AG09309 (cell line): ENCODE measurements at regions not wholly inside any gene's neighbourhood (a gene's known extent, or its start where the extent isn't known, plus 50 kb on each side); places are given as distances from the start of the nearest gene placed in this dataset.
A peak's percentile ranks its signal among the peaks of the same experiment; 100 is the strongest.

Experiments
- DNase-seq: peaks from one replicate; pipeline ENCODE4 v3.0.0-alpha.2; 2010; ENCODE audit warnings: low read depth
- H3K4me3 ChIP-seq: 2 replicates; pipeline ENCODE4 v1.5.1; 2011; ENCODE audit warnings: mild to moderate bottlenecking, low read depth, low read length, moderate library complexity; ENCODE audit not compliant: control insufficient read depth
- TF ChIP-seq, protein P1 (sequence below): IDR thresholded peaks from 2 replicates; pipeline ENCODE4 v1.5.1; 2011; ENCODE audit warnings: mild to moderate bottlenecking, low read depth, low read length, inconsistent platforms; ENCODE audit not compliant: insufficient read depth, control insufficient read depth; ENCODE audit errors: missing control alignments

GRCh38 chr10:124213899-124214510, 120.6 kb upstream of the CHST15 start:
- TF ChIP-seq, protein P1, sequence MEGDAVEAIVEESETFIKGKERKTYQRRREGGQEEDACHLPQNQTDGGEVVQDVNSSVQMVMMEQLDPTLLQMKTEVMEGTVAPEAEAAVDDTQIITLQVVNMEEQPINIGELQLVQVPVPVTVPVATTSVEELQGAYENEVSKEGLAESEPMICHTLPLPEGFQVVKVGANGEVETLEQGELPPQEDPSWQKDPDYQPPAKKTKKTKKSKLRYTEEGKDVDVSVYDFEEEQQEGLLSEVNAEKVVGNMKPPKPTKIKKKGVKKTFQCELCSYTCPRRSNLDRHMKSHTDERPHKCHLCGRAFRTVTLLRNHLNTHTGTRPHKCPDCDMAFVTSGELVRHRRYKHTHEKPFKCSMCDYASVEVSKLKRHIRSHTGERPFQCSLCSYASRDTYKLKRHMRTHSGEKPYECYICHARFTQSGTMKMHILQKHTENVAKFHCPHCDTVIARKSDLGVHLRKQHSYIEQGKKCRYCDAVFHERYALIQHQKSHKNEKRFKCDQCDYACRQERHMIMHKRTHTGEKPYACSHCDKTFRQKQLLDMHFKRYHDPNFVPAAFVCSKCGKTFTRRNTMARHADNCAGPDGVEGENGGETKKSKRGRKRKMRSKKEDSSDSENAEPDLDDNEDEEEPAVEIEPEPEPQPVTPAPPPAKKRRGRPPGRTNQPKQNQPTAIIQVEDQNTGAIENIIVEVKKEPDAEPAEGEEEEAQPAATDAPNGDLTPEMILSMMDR, result no peak
- H3K4me3 ChIP-seq, result no peak overlapping the region
- DNase-seq, result no peak

GRCh38 chr10:124213471-124213870, 120.1 kb upstream of the CHST15 start:
- H3K4me3 ChIP-seq, result no peak overlapping the region
- TF ChIP-seq, protein P1, result no peak
- peak; percentile 32 for DNase-seq

DNA sequence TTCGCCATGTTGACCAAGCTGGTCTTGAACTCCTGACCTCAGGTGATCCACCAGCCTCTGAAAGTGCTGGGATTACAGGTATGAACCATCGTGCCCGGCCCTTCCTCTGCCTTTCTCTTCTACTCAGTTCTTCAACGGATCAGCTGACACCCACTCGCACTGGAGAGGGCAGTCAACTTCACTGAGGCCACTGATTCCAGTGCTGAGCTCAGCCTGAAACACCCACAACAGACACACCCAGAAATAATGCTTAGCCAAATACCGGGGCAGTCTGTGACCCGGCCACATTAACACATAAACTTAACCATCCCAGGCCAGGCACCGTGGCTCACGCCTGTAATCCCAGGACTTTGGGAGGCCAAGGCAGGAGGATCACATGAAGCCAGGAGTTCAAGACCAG, 119.3 kb upstream of the CHST15 start:
- no peak for DNase-seq
- TF ChIP-seq, protein P1, result no peak
- no peak overlapping the region for H3K4me3 ChIP-seq

GRCh38 chr10:124211921-124212320, 118.5 kb upstream of the CHST15 start:
- peak; percentile 34 for DNase-seq
- H3K4me3 ChIP-seq, result no peak overlapping the region
- TF ChIP-seq, protein P1, result no peak

GRCh38 chr10:124210263-124210662, 116.9 kb upstream of the CHST15 start:
- TF ChIP-seq, protein P1, result no peak
- no peak overlapping the region for H3K4me3 ChIP-seq
- DNase-seq, result no peak

DNA sequence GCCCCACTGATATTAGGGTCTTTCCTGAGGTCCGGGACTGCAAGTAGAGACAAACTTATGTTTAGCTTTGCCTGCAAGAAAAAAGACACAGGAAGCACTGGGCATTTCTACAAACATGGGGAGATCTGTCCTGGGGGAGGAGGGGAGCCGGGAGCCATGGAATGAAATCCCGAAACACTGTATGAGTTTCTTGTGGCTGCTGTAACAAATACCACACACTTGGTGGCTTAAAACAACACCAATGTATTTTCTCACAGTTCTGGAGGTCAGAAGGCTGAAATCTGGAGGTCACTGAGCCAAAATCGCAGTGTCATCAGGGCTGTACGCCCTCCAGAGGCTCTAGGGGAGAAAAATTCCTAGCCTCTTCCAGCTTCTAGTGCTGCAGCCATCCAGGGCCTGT, 114.0 kb upstream of the CHST15 start:
- no peak for DNase-seq
- TF ChIP-seq, protein P1, result no peak
- H3K4me3 ChIP-seq, result no peak overlapping the region
